ENCODE measurements at regions not wholly inside any gene's neighbourhood (a gene's known extent, or its start where the extent isn't known, plus 50 kb on each side); places are given as distances from the start of the nearest gene placed in this dataset.

DNA sequence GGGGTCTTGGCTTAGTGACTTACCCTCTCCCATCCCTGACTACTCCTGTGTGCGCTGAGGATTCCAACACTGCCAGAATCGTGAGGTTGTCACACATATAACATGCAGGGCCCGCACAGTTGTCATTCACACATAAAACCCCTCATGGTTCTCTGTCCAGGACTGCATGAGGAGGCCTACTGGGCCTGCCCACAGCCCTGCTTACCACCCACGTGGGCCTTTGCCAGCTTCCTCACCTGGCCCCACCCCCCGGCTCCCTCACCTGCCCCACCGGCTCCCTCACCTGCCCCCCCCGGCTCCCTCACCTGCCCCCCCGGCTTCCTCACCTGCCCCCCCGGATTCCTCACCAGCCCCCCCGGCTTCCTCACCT is 197.2 kb downstream of the TEX29 start:
- DNase-seq (ENCODE audit: low read depth), result no peak

DNA sequence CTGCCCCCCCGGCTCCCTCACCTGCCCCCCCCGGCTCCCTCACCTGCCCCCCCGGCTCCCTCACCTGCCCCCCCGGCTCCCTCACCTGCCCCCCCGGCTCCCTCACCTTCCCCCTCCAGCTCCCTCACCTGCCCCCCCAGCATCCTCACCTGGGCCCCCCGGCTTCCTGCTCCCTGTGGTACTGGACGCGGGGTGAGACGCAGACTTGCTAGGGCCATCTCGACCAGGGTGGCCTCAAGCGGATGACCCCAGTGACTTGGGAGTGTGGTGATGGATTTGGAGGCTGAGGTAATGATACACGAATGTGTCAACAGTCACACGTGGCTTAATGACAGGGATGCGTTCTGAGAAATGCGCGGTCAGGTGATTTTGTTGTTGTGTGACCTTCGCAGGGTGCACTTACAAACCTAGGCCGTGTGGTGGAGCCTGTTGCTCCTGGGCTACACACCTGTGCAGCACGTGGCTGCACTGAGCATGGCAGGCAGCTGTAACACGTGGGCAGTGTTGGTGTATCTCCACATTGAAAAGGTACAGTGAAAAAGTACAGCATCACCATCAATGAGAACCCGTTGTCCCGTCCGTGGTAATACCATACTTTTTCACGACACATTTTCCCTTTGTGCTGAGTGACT is 197.8 kb downstream of the TEX29 start:
- DNase-seq (ENCODE audit: low read depth), result no peak

DNA sequence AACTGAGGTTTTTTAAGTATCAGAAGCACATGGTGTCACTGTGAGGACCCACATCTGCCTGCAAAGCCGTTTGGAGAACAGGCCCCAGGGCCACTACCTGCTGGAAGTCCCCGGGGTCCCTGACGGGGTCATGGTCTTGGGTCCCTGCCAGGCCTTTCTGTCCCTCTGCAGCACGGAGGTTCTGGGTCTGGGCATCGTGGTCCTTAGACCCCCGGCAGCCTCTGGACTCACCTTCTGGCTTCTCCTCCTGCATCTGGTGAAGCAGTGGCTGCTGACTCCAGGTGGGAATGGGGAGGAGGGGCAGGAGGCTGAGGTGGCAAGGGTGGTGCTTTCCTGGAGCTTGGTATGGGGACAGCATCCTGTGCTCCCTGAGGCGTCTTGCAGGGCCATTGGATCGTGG is 198.6 kb downstream of the TEX29 start:
- DNase-seq (ENCODE audit: low read depth), result no peak

DNA sequence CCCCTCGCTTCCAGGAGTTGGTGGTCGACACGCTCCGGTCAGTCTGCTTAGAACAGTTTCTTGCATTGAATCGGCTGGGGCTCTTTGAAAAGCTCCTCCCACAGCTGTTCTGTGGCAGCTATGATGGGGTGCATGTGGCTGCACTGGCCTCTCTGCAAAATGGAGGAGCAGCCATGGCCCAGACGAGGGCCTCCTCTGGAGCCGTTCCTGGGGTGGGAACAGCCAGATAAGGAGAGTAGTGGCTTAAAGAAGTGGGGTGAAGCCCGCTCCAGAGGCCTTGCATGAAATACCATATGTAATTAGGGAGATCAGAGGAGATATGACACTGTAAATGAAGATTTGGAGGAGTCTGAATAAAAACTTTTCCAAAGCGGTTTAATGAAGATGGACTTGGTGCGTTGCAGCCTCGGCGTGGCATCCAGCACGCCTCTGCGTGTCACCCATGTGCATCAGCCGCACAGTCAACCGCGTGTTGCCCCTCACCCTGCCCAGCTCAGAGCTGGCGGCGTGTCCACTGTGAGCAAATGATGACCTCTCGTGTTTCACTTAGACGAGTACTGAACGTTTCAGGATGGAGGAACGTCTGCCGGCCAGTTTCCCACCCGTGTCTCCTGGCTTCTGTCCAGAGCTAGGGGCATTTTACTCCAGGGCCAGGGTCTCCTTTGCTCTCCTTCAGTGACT is 199.2 kb downstream of the TEX29 start:
- no peak for DNase-seq (ENCODE audit: low read depth)

DNA sequence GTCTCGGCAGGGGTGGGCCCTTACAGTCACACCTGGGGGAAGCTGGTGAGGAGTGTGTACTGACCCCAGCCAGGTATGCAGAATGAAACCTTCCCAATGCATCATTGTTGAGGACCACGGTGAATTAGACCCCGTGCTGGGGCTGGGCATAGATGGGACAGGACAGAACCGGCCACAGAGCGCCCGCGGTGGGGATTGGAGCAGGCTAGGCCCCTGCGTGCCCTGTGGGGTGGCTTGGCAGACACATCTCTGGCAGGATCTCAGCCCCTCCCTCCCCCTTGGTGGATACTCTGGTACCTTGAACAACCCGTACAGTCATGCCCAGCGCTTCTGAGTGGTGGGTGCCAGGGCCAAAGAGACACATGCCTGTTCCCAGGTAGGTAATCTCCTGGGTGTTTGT is 200.6 kb downstream of the TEX29 start:
- no peak for DNase-seq (ENCODE audit: low read depth)

DNA sequence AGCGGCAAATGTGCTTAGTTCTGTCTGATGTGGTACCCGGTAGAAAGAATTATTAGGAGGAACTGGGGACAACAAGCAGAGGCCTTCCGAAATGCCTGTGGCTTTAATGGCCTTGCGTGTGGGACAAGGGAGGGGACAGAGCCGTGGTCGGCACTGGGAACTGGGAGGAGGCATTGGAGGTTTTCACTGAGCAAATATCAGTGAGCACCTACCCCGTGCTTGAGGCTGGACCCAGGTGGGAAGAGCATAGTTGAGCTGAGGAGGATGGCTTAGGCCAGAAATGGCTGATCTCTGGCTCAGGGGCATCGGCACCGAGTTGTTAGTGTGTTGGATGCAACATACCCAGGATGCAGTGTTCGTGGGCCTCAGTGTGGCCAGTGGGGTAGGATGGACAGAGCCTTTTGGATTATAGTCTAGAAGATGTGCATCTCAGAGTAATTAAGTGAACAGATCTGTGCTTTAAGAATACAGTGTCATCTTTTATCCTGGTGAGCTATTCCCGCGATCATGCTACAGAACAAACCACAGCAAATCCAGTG is 201.3 kb downstream of the TEX29 start:
- no peak for DNase-seq (ENCODE audit: low read depth)

DNA sequence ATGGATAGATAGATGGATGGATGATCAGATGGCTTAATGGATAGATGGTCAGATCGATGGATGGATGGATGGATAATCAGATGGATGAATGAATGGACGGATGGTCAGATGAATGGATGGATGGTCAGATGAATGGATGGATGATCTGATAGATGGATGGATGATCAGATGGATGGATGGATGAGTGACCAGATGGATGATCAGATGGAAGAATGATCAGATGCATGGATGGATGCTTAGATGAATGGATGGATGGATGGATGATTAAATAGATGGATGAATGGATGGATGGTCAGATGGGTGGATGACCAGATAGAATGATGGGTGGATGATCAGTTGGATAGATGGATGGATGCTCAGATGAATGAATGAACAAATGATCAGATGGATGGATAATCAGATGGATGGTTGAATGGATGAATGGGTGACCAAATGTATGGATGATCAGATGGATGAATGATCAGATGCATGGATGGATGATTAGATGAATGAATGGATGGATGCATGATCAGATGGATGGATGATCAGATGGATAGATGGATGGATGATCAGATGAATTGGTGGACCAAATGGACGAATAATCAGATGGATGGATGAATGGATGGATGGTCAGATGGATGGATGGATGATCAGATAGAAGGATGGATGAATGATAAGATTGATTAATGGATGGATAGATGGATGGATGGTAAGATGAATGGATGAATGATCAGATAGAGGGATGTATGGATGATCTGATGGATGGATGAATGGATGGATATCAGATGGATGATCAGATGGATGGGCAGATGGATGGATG is 205.1 kb downstream of the TEX29 start:
- DNase-seq (ENCODE audit: low read depth), result no peak

DNA sequence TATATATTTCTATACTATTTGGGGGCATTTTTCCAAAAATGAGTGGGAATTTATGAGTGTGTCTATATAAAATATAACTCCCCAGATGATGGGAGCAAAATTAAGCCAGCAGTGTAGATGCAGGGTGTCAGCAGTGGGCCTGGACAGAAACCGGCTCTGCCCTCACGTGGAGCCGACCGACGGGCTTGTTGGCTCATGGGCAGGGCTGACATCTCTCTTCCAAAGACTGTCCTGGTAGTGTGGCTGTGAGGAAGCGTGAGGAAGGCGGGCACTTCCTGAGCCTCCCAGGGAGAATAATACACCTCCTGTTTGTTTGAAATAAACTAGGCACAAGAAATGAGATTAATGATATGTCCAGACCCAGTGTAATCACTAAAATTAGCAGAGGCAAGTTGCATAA is 206.5 kb downstream of the TEX29 start:
- DNase-seq (ENCODE audit: low read depth), result no peak

DNA sequence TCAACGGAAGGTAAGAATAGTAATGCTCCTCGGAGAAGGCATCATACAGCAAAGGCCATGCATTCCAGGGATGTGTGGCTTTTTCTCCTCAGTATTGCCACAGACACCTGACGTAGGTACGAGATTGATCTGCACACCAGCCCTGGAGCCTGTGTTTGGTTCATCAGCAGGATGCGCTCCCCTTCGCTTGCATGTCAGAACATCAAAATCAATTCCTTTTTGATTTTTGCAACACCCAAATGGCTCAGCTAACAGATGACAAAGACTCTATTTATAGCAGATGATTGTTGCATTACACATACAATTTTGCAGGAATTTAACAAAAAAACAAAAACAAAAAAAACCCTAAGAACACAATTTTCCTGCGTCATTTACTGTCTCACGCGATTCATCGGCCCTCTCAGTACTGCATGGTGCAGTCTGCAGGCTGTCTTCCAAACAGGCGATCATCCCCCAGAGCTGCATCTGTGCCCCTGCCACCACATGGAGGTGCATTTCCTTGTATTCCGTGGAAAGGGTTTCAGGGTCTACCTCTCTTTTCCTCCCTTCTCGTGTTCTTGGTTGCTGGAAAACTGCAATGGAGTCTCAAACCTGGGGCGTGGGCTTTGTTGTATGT is 207.3 kb downstream of the TEX29 start:
- DNase-seq (ENCODE audit: low read depth), result no peak

DNA sequence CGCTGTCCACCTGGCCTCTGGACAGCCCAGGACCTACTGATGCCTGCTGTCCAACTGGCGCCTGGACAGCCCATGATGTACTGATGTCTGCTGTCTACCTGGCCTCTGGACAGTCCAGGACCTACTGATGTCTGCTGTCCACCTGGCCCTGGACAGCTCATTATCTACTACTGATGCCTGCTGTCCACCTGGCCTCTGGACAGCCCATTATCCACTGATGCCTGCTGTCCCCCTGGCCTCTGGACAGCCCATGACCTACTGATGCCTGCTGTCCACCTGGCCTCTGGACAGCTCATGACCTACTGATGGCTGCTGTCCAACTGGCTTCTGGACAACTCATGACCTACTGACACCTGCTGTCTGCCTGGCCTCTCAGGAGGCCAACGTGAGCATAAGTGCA is 208.1 kb downstream of the TEX29 start:
- DNase-seq (ENCODE audit: low read depth), result no peak

DNA sequence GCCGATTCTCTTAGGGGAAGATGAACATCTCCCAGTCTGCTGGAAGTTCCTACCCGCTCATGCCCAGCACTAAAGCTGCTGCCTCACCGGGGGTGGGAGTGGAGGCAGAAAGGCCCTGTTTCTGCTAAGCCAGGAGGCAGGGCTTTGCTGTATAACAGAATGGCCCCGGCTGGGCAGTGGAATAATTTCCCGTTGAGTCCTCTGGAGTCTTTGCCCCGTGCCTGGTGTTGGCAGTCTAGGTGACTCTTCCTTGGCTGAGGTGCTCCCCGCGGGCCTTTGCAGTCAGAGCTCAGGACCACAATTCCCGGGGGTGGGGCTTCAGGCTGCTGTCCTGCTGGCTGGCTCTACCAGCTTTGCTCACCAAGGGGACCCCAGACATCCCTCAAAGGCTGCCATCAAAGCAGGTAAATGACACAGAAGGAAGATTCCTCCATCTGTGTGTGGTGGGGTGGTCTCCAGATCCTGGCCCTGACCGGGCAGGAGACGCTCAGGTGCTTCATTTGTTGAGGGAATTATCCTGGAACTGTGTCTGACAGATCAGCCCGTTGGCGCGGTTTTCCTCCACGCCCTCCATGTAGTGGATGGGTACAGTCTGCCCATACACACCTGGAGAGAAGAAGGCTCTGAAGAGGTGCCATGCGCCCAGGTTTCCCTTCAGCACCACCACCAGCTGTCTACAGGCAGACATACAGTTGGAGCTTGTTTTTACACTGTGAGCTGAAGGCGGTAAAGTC is 209.9 kb downstream of the TEX29 start:
- DNase-seq (ENCODE audit: low read depth), result no peak

DNA sequence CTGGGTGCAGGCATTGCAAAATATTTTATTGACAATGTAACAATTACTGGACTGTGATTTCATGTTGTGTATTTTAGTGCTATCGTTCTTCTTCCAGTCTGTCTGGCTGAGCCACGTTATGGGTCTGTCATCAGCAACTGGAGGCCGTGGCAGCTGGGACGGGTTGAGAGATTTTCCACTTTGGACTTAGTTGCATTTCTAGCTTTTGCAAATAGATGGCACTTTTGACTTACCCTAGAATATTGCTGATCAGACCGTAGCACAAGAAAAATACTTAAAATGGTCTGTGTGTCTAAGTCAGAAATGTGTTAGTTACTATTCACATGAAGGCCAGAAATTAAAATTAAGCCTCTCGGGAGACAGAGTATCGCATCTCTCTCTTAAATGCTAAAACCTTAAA is 211.1 kb downstream of the TEX29 start:
- DNase-seq (ENCODE audit: low read depth), result no peak

DNA sequence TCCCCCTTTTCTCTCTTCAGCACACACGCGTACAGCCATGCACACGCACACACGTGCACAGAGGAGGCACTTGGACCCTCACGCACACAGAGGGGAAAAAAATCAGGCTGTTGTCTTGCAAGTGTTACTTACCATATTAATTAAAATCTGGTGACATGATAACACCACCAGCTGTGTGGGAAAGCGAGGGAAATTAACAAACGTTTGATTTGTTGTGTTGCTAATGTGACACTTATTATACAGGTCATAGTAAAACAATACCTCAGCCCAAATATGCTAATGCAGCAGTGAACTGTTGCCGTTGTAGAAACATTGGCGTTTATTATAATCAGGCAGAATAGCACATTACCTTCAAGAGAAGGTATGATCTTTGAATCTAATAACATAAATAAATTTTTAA is 211.7 kb downstream of the TEX29 start:
- no peak for DNase-seq (ENCODE audit: low read depth)

DNA sequence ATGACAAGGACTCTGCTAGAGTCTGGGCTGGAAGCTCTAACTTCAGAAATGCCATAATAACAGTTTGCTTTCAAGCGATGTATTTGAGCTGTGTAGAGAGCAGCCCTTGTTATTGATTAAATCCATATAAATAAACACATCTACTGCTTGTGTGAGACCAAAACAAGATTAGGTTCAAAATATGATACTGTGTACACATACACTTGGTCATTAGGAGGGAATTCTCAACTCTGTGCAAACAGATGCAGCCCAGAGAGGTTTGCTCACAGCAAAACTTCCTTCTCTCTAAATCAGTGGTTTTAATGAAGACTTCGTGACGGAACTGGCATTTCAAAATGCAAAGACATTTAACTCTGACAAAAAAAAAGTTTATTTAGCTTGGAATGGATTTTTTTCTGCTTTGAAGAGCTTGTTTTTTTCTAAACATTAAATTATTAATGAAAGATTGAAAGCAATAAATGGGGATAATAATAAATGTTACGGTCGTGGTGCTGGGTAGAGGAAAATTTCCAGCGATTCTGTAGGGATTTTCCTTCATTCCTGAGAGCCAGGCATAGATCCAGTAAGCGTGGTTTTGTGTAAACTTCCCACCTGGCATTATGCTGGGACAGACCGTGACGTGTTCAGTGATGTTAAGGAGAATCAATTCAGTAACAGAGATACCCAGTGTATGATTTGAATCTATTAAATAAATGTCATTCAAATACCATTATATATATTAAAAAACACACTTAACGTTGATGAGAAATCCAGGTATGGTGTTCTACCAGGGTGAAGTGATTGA is 213.7 kb downstream of the TEX29 start:
- no peak for DNase-seq (ENCODE audit: low read depth)

DNA sequence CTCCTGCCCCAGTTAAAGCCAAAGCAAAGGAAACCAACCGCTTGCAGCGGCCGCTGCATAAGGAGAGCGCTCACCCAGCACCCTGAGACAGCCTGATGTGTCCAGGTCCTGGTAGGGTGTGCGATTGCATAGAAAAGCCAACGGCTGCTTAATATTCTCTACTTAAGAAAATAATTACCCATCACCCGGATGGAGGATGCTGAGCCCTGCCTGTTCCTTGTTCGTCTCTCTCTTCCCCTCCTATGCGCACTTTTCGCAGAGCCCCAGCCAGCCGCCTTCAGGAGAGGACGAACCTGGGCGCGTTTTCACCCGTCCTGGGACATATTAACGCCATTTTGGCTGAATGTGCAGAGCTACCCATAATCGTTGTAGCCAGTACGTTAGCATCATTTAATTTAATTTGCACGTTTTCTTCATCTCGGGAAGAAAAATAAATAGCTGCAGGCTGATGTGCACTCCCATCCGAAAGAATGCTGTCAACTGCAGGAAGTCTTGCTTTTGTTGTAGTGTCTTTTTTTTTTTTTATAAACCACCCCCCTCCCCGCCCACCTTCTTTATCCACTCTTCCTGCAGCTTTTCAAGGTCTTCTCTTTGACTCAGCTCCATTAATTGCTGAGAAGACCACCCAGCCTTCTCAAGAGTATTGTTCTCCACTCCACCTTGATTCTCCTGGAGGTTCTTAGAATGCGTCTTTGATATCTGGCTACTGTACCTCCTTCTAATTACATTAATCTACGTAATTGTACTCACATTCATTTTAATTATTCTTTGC is 214.5 kb downstream of the TEX29 start:
- DNase-seq (ENCODE audit: low read depth), result no peak

DNA sequence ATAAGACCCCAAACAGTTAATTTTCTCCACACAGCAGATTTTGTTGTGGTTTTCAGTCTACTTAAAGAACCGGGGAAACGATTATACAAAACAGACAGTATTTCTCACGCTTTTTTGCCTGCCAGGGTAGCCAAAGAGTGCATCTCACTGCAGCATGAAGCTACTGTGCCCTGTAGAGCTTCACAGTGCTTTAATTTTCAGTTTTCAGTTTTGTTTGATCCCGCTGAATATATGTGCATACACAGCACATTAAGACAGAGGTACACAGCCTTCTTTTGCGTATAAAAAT is 215.0 kb downstream of the TEX29 start:
- DNase-seq (ENCODE audit: low read depth), result no peak

DNA sequence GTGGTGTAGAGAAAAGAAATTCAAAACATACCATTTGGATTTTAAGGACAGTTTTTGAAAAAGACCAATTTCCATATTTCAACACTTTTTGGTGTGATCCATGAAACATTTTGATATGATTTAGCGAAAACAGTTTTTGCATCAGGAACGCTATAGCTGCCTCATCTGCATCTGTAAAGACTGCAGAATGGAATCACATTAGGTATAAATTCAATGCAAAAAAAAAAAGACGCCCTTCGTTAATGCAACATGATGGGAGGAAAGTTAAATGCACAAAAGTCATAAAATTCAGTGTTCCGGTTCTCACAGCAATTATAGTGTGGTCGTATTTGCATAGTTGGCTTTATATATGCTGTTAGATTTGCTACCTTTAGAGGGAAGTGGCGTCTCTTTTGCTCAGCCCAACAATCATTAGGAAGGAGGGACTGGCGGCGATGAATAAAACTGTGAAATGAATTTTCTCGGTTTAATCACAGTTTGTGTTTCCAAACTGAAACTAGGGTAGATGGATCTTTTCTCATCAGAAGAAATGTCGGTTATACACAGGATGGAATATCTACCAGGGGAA is 215.7 kb downstream of the TEX29 start:
- no peak for DNase-seq (ENCODE audit: low read depth)

DNA sequence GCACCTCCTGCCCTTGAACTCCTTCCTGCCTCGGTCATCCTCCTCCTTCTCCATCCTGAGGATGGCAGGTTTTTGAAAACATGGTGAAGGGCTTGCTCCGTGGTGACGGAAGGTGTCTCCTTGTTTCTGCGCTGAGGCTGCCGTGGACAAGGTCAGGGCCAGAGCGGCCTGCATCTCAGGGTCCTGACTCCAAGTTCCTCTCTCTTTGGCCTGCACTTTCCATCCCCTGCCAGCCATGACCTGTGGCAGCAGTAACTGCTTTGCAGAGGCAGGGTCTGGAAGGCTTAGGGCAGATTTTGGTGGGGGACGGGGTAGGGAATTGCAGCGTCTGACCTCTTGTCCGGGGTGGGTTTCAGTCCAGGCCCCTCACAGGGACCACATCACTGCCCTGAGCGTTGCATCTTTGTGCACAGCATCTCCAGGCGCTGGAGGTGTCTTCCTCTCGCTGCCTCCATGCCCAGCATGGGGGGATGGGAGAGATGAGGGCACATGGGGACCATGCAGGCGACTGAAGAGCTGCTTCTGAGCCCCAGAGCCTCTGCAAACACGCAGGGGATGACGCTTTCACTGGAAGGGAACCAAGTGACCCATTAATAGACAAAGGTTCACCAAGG is 216.8 kb downstream of the TEX29 start:
- DNase-seq (ENCODE audit: low read depth), result no peak

DNA sequence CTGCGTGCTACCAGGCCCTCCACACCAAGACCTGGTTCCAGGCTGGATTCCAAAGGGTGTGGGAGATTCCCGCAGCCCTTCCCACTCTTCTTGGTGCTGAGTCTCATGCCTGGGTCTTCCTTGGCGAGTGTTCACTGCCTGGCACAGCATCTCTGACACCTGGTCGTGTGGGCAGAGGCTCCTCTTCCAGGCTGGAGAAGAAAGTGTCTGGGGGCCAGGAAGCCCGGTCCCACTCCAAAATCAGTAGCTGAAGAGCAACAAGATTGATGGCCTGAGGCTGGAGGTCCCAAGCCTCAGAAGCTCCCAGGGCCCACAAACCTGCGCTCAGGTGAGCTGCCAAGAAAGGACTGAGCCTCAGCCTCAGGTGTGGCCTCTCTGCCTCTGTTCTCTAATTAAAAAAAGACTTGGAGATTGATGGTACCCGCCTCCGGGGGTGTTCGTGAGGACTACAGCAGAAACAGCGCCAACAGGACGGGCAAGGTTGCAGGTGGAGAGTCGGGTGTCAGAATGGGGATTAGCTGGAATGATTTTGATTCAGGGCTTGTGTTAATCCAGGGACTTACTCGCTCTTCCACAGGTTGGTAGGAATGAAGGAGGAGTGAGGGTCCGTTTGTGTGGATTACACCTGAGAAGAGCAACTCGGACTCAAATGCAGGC is 217.5 kb downstream of the TEX29 start:
- no peak for DNase-seq (ENCODE audit: low read depth)

All from activated T-cell treated with anti-CD3 and anti-CD28 coated beads for 24 hours (primary cell).